Ishikawa (cell line): ENCODE measurements at regions not wholly inside any gene's neighbourhood (a gene's known extent, or its start where the extent isn't known, plus 50 kb on each side); places are given as distances from the start of the nearest gene placed in this dataset.

ENCODE experiments used
- EGR1 ChIP-seq: IDR thresholded peaks from 2 replicates; pipeline ENCODE4 v1.6.1; 2012
- EP300 ChIP-seq: IDR thresholded peaks from 2 replicates; pipeline ENCODE4 v1.6.1; 2012; ENCODE audit warnings: borderline replicate concordance
- MAX ChIP-seq: IDR thresholded peaks from 2 replicates; pipeline ENCODE4 v1.6.1; 2012
- RAD21 ChIP-seq: IDR thresholded peaks from 2 replicates; pipeline ENCODE4 v1.6.1; 2012; ENCODE audit warnings: low read depth
- TAF1 ChIP-seq: IDR thresholded peaks from 2 replicates; pipeline ENCODE4 v1.6.1; 2012; ENCODE audit warnings: low read depth, mild to moderate bottlenecking
- TEAD4 ChIP-seq: IDR thresholded peaks from 2 replicates; pipeline ENCODE4 v1.6.1; 2012
- TF ChIP-seq, protein P1 (sequence below): IDR thresholded peaks from 2 replicates; pipeline ENCODE4 v1.6.1; 2012; ENCODE audit warnings: low read depth, mild to moderate bottlenecking

DNA sequence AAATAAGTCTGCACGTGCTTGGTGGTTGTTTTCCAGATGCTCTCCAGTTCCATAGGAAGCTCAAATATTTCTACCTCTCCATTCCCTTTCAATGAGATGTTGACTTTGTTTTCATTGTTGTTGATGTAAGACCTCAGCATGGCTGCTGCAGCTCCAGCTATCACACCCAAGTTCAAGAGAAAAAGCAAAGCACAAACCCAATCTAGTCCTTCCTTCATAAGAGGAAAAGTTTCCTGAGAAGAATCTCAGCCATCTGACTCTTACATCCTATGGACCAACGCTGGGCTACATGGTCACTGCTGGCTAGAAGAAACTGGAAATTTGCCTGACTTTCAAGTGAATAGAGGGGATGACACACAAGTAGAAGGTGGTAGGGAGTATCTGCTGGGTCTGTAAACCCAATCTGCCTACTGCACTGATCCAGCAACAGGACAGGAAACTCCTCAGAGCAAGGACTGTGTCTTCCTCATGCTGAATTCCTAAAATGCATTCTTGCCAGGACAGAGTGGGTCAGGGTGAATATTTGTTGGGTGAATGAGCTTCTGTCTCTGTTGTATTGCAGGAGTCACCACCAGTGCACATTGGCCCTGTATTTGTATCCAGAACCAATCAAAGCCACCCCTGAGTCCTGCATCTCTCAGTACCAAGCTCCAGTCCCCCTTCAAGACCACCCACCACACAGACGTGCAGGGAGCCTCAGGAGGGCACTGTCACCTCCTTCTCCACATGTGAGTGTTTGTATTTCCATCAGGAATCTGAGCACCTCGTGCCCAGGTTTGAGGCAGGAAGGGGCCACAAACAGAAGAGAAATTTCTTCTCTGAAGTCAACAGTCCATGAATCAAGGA lies 118.0 kb upstream of the IGLL5 start:
- TF ChIP-seq, protein P1, sequence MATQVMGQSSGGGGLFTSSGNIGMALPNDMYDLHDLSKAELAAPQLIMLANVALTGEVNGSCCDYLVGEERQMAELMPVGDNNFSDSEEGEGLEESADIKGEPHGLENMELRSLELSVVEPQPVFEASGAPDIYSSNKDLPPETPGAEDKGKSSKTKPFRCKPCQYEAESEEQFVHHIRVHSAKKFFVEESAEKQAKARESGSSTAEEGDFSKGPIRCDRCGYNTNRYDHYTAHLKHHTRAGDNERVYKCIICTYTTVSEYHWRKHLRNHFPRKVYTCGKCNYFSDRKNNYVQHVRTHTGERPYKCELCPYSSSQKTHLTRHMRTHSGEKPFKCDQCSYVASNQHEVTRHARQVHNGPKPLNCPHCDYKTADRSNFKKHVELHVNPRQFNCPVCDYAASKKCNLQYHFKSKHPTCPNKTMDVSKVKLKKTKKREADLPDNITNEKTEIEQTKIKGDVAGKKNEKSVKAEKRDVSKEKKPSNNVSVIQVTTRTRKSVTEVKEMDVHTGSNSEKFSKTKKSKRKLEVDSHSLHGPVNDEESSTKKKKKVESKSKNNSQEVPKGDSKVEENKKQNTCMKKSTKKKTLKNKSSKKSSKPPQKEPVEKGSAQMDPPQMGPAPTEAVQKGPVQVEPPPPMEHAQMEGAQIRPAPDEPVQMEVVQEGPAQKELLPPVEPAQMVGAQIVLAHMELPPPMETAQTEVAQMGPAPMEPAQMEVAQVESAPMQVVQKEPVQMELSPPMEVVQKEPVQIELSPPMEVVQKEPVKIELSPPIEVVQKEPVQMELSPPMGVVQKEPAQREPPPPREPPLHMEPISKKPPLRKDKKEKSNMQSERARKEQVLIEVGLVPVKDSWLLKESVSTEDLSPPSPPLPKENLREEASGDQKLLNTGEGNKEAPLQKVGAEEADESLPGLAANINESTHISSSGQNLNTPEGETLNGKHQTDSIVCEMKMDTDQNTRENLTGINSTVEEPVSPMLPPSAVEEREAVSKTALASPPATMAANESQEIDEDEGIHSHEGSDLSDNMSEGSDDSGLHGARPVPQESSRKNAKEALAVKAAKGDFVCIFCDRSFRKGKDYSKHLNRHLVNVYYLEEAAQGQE: no peak
- TF ChIP-seq EGR1 (no peak), TAF1 (no peak), RAD21 (no peak), EP300 (no peak), MAX (no peak), TEAD4 (no peak)
